Gastroesophageal sphincter (tissue), 3 donors: ENCODE measurements at regions not wholly inside any gene's neighbourhood (a gene's known extent, or its start where the extent isn't known, plus 50 kb on each side); places are given as distances from the start of the nearest gene placed in this dataset.

Source experiments
- CTCF ChIP-seq, 4 experiments: fragments of 200-600 bp in 2 of 4; fragments of 450-650 bp in 2 of 4; sonication (generic) in 1 of 4; IDR thresholded peaks; one replicate each; pipeline ENCODE4 v1.5.1; 2017 to 2019; ENCODE audit warnings: antibody characterized with exemption in 4 of 4, mild to moderate bottlenecking in 2 of 4, moderate library complexity in 2 of 4
- POLR2A ChIP-seq, 2 donors: fragments of 450-650 bp; IDR thresholded peaks; one replicate each; pipeline ENCODE4 v1.6.1; 2017; ENCODE audit warnings: antibody characterized with exemption in 2 of 2, mild to moderate bottlenecking in 2 of 2, moderate library complexity in 1 of 2

DNA sequence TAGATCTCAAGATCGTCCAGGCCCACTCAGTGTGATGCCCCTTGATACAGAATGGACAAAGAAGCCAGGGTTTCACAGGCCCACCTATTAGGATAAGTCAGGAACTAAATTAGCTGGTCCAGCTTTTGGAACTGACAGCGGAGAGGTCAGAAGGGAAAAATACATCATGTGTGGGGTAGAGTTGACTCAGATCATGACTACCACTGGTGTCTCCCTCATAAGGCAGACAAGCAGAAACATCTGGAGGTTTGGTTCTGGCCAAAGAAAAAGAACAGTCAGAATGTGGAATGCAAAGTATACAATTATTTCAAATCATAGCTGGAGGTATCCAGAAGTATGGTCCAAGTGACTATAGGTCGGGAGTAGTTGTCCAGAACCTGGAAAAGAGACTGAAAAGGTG, 621.1 kb upstream of the CELF2 start:
- no peak for TF ChIP-seq CTCF (IDR thresholded peaks at IDR 0.05)
- TF ChIP-seq POLR2A (IDR thresholded peaks at IDR 0.05): no peak
